ENCODE measurements at regions not wholly inside any gene's neighbourhood (a gene's known extent, or its start where the extent isn't known, plus 50 kb on each side); places are given as distances from the start of the nearest gene placed in this dataset.

DNA sequence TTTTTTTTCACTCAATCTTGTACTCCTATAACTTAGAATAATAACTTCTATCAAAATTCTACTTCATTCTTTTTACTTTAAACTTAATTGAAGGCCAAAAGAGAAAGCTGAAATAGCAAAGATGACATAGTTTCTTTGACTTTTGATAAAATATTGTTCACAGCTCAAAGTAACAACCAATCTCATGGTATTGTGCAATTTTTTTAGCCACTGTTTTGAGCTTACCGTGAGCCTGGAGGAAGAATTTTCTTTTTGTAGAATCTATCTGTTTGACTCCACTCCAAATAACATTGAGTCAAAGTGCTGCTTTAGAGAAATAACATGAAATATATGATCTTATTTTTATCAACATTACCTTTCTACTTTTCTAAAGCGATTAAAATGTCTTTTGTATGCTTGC, 903.9 kb upstream of the FOXG1 start:
- TF ChIP-seq EZH2phosphoT487 (IDR thresholded peaks at IDR 0.05; ENCODE audit: insufficient read depth, low read depth) (no peak), EZH2 (IDR thresholded peaks at IDR 0.05; ENCODE audit: insufficient read depth, poor library complexity, severe bottlenecking) (no peak)
